GM12878 (cell line): ENCODE measurements at regions not wholly inside any gene's neighbourhood (a gene's known extent, or its start where the extent isn't known, plus 50 kb on each side); places are given as distances from the start of the nearest gene placed in this dataset.

Experiments
- ATAC-seq: fragments of 200-7000 bp; cut with Tn5 transposase; 3 replicates; pipeline ENCODE4 v1.9.1; 2020; ENCODE audit warnings: mild to moderate bottlenecking, moderate library complexity
- BruUV-seq: library from RNA; stranded (reverse); fragments of 400-500 nt; replicated peaks from 2 replicates; lab custom pipeline; 2021; lab: Mats Ljungman, UMichigan
- CTCF ChIA-PET: fragments of 300-600 bp; sonication (Branson Sonifier 250); formaldehyde crosslinking; extraction: SDS; loops from one replicate; lab custom pipeline; 2021; ENCODE audit warnings: inconsistent platforms; lab: Yijun Ruan, JAX
- POLR2A ChIA-PET: fragments of 350-600 bp; formaldehyde crosslinking; extraction: SDS; loops from one replicate; lab custom pipeline; 2021; ENCODE audit warnings: inconsistent platforms; lab: Charles Lee
- RAD21 ChIA-PET: fragments of 300-600 bp; sonication (Branson Sonifier 250); formaldehyde crosslinking; loops from one replicate; lab custom pipeline; 2023; ENCODE audit warnings: antibody characterized with exemption; ENCODE audit not compliant: unreplicated experiment; lab: Charles Lee
- SMC1A ChIA-PET: fragments of 300-600 bp; sonication (Branson Sonifier 250); formaldehyde crosslinking; loops from one replicate; lab custom pipeline; 2023; ENCODE audit not compliant: unreplicated experiment, uncharacterized antibody; lab: Charles Lee
- DNase-seq: peaks from one replicate; pipeline ENCODE4 v3.0.0-alpha.2; 2011; ENCODE audit warnings: low read depth, low spot score
- FAIRE-seq: peaks from 3 replicates; lab custom pipeline; 2011; peaks lifted over from hg19 to GRCh38; lab: Jason Lieb, UNC
- H2AFZ ChIP-seq: 2 replicates; pipeline ENCODE4 v1.6.0; 2011; ENCODE audit warnings: low read depth, low read length, control low read depth; ENCODE audit not compliant: control insufficient read depth
- H3K27ac ChIP-seq: 2 replicates; pipeline ENCODE4 v1.5.1; 2011; ENCODE audit warnings: control low read depth; ENCODE audit not compliant: control insufficient read depth, insufficient read depth
- H3K27me3 ChIP-seq, 2 experiments: replicated peaks in 1 of 2; 2 replicates each; pipeline versions ENCODE4 v1.6.0 to v1.6.1; 2011; ENCODE audit warnings: low read length in 1 of 2; ENCODE audit not compliant: control insufficient read depth in 2 of 2, insufficient read depth in 2 of 2
- H3K36me3 ChIP-seq, 2 experiments: 2 replicates each; pipeline ENCODE4 v1.5.1; 2011; ENCODE audit warnings: low read length in 1 of 2; ENCODE audit not compliant: control insufficient read depth in 2 of 2, insufficient read depth in 2 of 2
- H3K4me1 ChIP-seq: 2 replicates; pipeline ENCODE4 v1.6.1; 2011; ENCODE audit warnings: mild to moderate bottlenecking, low read length, moderate library complexity, mixed read lengths; ENCODE audit not compliant: control insufficient read depth, insufficient read depth
- H3K4me2 ChIP-seq: 2 replicates; pipeline ENCODE4 v1.6.0; 2011; ENCODE audit warnings: control low read depth; ENCODE audit not compliant: control insufficient read depth, insufficient read depth
- H3K4me3 ChIP-seq: fragments of 200-600 bp; sonication (generic); 2 replicates; pipeline ENCODE4 v1.5.1; 2016
- H3K79me2 ChIP-seq: 2 replicates; pipeline ENCODE4 v1.6.0; 2011; ENCODE audit warnings: low read length; ENCODE audit not compliant: control insufficient read depth, insufficient read depth
- H3K9ac ChIP-seq: 2 replicates; pipeline ENCODE4 v1.8.0; 2011; ENCODE audit warnings: low read length, control low read depth, mixed read lengths; ENCODE audit not compliant: control insufficient read depth, insufficient read depth
- H3K9me3 ChIP-seq: replicated peaks from 3 replicates; pipeline ENCODE4 v1.5.1; 2011; ENCODE audit warnings: mild to moderate bottlenecking, low read length; ENCODE audit not compliant: control insufficient read depth, insufficient read depth
- H4K20me1 ChIP-seq: 2 replicates; pipeline ENCODE4 v1.6.0; 2011; ENCODE audit not compliant: control insufficient read depth, insufficient read depth
- BCLAF1 ChIP-seq: fragments of 450-650 bp; IDR thresholded peaks from 2 replicates; pipeline ENCODE4 v1.6.1; 2017; ENCODE audit warnings: antibody characterized with exemption, mild to moderate bottlenecking, moderate library complexity
- BHLHE40 ChIP-seq, 2 experiments: fragments of 450-650 bp in 1 of 2; IDR thresholded peaks; 2 replicates each; pipeline ENCODE4 v1.6.1; 2011 to 2017; ENCODE audit warnings: low read depth in 2 of 2, borderline replicate concordance in 1 of 2, improper control_type of control experiment in 1 of 2, low read length in 1 of 2, mild to moderate bottlenecking in 1 of 2
- CHD2 ChIP-seq: IDR thresholded peaks from 2 replicates; pipeline ENCODE4 v1.6.1; 2011; ENCODE audit warnings: low read depth, low read length, improper control_type of control experiment, borderline replicate concordance
- EGR1 ChIP-seq, 2 experiments: IDR thresholded peaks; 1 replicate in 1 of 2; 2 replicates in 1 of 2; pipeline ENCODE4 v1.6.1; 2011 to 2012; ENCODE audit warnings: low read depth in 2 of 2, low read length in 2 of 2, borderline replicate concordance in 1 of 2, mild to moderate bottlenecking in 1 of 2, moderate library complexity in 1 of 2
- FOXK2 ChIP-seq: fragments of 450-650 bp; IDR thresholded peaks from 2 replicates; pipeline ENCODE4 v1.6.1; 2017; ENCODE audit warnings: mild to moderate bottlenecking, moderate library complexity
- HDAC6 ChIP-seq: fragments of 200-600 bp; sonication (generic); IDR thresholded peaks from one replicate; pipeline ENCODE4 v1.8.0; 2017; ENCODE audit warnings: antibody characterized with exemption; ENCODE audit not compliant: unreplicated experiment
- KDM1A ChIP-seq: fragments of 200-600 bp; sonication (generic); IDR thresholded peaks from 2 replicates; pipeline ENCODE4 v1.6.1; 2016; ENCODE audit warnings: borderline replicate concordance
- LARP7 ChIP-seq: fragments of 450-650 bp; IDR thresholded peaks from 2 replicates; pipeline ENCODE4 v1.6.1; 2017; ENCODE audit warnings: mild to moderate bottlenecking
- MLLT1 ChIP-seq: fragments of 450-650 bp; IDR thresholded peaks from 2 replicates; pipeline ENCODE4 v1.6.1; 2016; ENCODE audit warnings: mild to moderate bottlenecking
- PAX5 ChIP-seq: IDR thresholded peaks from 2 replicates; pipeline ENCODE4 v1.6.1; 2011; ENCODE audit warnings: low read depth, low read length, borderline replicate concordance
- POLR2AphosphoS5 ChIP-seq: IDR thresholded peaks from 2 replicates; pipeline ENCODE4 v1.6.1; 2011; ENCODE audit warnings: mild to moderate bottlenecking, low read length, inconsistent platforms
- ZBED1 ChIP-seq: IDR thresholded peaks from 2 replicates; pipeline ENCODE4 v1.6.1; 2016; ENCODE audit warnings: borderline replicate concordance
- ZNF217 ChIP-seq: fragments of 450-650 bp; IDR thresholded peaks from 2 replicates; pipeline ENCODE4 v1.6.1; 2017; ENCODE audit warnings: antibody characterized with exemption, mild to moderate bottlenecking
- ZNF622 ChIP-seq: fragments of 450-650 bp; IDR thresholded peaks from 2 replicates; pipeline ENCODE4 v1.6.1; 2017; ENCODE audit warnings: mild to moderate bottlenecking, inconsistent platforms
- WGBS: methylation state at CpG from one replicate; pipeline ENCODE4 v1.1.6; 2016; ENCODE audit warnings: low lambda C conversion rate; ENCODE audit not compliant: insufficient replicate concordance, insufficient coverage; ENCODE audit errors: missing lambda C conversion rate; 5-methylcytosine and 5-hydroxymethylcytosine counted together
- in situ Hi-C: fragments of 300-500 bp; cut with MboI; formaldehyde crosslinking; loops from 9 replicates; pipeline ENCODE4 v1.14.3; 2018; ENCODE audit warnings: mixed read lengths
- intact Hi-C: fragments of 100-400 bp; cut with micrococcal nuclease; formaldehyde crosslinking; loops from one replicate; pipeline ENCODE4 v1.14.2; 2022; ENCODE audit not compliant: unreplicated experiment
- TF ChIP-seq, protein P1 (sequence below): IDR thresholded peaks from 2 replicates; pipeline ENCODE4 v1.6.1; 2011; ENCODE audit warnings: low read depth, low read length, improper control_type of control experiment, borderline replicate concordance

DNA sequence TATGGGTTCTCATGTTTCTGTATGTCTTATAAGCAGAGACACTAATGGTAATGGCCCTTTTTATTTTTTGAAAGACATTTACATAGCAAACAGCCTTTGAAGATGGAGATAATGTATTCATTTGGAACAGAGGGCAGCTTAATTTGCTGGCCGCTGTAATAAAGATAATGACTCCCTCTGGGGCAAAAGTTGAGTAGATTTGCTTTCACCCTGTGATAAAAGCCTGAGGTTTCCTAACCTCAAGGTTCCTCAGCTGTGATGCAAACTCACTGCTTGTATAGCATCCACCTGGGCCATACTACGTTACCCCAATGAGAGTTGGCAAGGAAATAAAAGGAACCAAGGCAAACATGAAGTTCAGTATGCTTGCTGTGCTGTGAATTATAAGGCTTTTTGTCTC, 54.8 kb downstream of the TEX51 start:
- 17% methylated on average over 2 of the region's 2 CpGs for WGBS
- H3K36me3 ChIP-seq, result no peaks in the 10 kb centered on the region
- no peak for TF ChIP-seq FOXK2
- no peak for TF ChIP-seq MLLT1
- TF ChIP-seq PAX5, result no peak
- no peak for TF ChIP-seq BHLHE40 (IDR thresholded peaks at IDR 0.05; ENCODE audit: borderline replicate concordance in 1 of 2, low read depth in 2 of 2, low read length in 1 of 2)
- TF ChIP-seq KDM1A, result no peak
- no peak for TF ChIP-seq ZBED1
- TF ChIP-seq, protein P1, sequence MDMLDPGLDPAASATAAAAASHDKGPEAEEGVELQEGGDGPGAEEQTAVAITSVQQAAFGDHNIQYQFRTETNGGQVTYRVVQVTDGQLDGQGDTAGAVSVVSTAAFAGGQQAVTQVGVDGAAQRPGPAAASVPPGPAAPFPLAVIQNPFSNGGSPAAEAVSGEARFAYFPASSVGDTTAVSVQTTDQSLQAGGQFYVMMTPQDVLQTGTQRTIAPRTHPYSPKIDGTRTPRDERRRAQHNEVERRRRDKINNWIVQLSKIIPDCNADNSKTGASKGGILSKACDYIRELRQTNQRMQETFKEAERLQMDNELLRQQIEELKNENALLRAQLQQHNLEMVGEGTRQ, result no peak
- TF ChIP-seq POLR2AphosphoS5, result no peak
- TF ChIP-seq LARP7, result no peak
- TF ChIP-seq ZNF217, result no peak
- TF ChIP-seq BCLAF1, result no peak
- TF ChIP-seq ZNF622, result no peak
- TF ChIP-seq CHD2, result no peak
- TF ChIP-seq EGR1 (IDR thresholded peaks at IDR 0.05; ENCODE audit: borderline replicate concordance in 1 of 2, low read depth in 2 of 2, low read length in 2 of 2), result no peak
- no peak for TF ChIP-seq HDAC6

More for the DNA sequence above, 54.8 kb downstream of the TEX51 start:
- no peak overlapping the region for H3K27ac ChIP-seq
- ChIA-PET CTCF (no interaction called here), POLR2A (no interaction called here), SMC1A (no interaction called here), RAD21 (no interaction called here)
- intact Hi-C loops (no loop called here), in situ Hi-C loops (no loop called here)
- H3K4me1 ChIP-seq, result no peaks in the 10 kb centered on the region
- no TSS peak for BruUV-seq
- no peak for FAIRE-seq
- no peak overlapping the region for H3K9ac ChIP-seq
- no peak overlapping the region for H2AFZ ChIP-seq
- DNase-seq, result no peak
- ATAC-seq, result no peak
- no peak overlapping the region for H3K4me2 ChIP-seq
- no peaks in the 10 kb centered on the region for H3K27me3 ChIP-seq
- no peaks in the 10 kb centered on the region for H3K79me2 ChIP-seq
- H3K4me3 ChIP-seq, result no peak overlapping the region
- H4K20me1 ChIP-seq, result no peaks in the 10 kb centered on the region
- no peaks in the 10 kb centered on the region for H3K9me3 ChIP-seq
